ENCODE measurements at regions not wholly inside any gene's neighbourhood (a gene's known extent, or its start where the extent isn't known, plus 50 kb on each side); places are given as distances from the start of the nearest gene placed in this dataset.

DNA sequence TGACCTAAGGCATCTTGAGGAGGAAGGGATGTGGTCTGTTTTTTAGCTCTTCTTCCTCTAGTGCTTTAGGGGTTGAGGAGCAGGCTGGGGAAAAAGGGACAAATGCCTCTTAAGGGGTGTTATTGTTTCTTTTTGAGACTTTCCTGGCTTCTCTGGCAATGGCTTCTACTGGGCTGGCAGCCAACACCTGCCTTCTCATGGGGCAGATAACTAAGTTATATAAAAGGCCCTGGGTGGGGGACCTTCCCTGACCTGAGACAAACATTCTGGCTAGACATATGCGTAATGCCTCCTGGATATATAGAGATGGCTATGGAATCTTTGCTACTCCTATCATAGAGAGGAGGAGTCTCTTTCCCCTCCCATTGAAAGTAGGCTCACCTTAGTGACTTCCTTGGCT is 179.2 kb upstream of the PROK2 start:
- no peak for TF ChIP-seq CTCF (IDR thresholded peaks at IDR 0.05)
- TF ChIP-seq, protein P1, sequence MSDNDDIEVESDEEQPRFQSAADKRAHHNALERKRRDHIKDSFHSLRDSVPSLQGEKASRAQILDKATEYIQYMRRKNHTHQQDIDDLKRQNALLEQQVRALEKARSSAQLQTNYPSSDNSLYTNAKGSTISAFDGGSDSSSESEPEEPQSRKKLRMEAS (IDR thresholded peaks at IDR 0.05; ENCODE audit: low read depth) = no peak
- TF ChIP-seq, protein P2, sequence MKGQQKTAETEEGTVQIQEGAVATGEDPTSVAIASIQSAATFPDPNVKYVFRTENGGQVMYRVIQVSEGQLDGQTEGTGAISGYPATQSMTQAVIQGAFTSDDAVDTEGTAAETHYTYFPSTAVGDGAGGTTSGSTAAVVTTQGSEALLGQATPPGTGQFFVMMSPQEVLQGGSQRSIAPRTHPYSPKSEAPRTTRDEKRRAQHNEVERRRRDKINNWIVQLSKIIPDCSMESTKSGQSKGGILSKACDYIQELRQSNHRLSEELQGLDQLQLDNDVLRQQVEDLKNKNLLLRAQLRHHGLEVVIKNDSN (IDR thresholded peaks at IDR 0.05; ENCODE audit: borderline replicate concordance, low read depth) = no peak
- TF ChIP-seq NRF1 (IDR thresholded peaks at IDR 0.05; ENCODE audit: low read depth, low read length) = no peak
- no peak for TF ChIP-seq RXRA (IDR thresholded peaks at IDR 0.05; ENCODE audit: borderline replicate concordance, low read depth)
- TF ChIP-seq USF2 (IDR thresholded peaks at IDR 0.05; ENCODE audit: borderline replicate concordance, low read depth, low read length) = no peak
- no peak for TF ChIP-seq MXI1 (IDR thresholded peaks at IDR 0.05; ENCODE audit: low read depth, low read length)
- no peak for TF ChIP-seq REST (IDR thresholded peaks at IDR 0.05; ENCODE audit: low read depth, low read length)
- no peak for TF ChIP-seq TAF1 (IDR thresholded peaks at IDR 0.05; ENCODE audit: borderline replicate concordance, low read depth, low read length)
- no peak for TF ChIP-seq POLR2AphosphoS5 (IDR thresholded peaks at IDR 0.05; ENCODE audit: low read depth, low read length)
- TF ChIP-seq SIN3A (IDR thresholded peaks at IDR 0.05; ENCODE audit: borderline replicate concordance, low read depth, low read length) = no peak
- TF ChIP-seq RFX5 (IDR thresholded peaks at IDR 0.05; ENCODE audit: low read length) = no peak
